NB4 (cell line): ENCODE measurements at regions not wholly inside any gene's neighbourhood (a gene's known extent, or its start where the extent isn't known, plus 50 kb on each side); places are given as distances from the start of the nearest gene placed in this dataset.

Experiments
- CTCF ChIP-seq: IDR thresholded peaks from one replicate; pipeline ENCODE4 v1.5.1; 2012; ENCODE audit warnings: low read depth, low read length
- MYC ChIP-seq: IDR thresholded peaks from 2 replicates; pipeline ENCODE4 v1.6.1; 2011; ENCODE audit warnings: low read depth, low read length

- TF ChIP-seq CTCF (no peak), MYC (no peak)
Measured at GRCh38 chr2:223481486-223481885, 120.7 kb downstream of the SCG2 start.
